Activated CD4-positive, alpha-beta T cell treated with anti-CD3 and anti-CD28 coated beads, Interleukin-2, amount 10 ng/mL, durations not matched to agents 7 days and 5 days (primary cell): ENCODE measurements at regions not wholly inside any gene's neighbourhood (a gene's known extent, or its start where the extent isn't known, plus 50 kb on each side); places are given as distances from the start of the nearest gene placed in this dataset.

Experiments used
- CTCF ChIA-PET: fragments of 350-600 bp; sonication (Branson Sonifier 250); formaldehyde crosslinking; loops from one replicate; lab custom pipeline; 2021; ENCODE audit warnings: antibody characterized with exemption; lab: Charles Lee
- POLR2A ChIA-PET: fragments of 350-600 bp; sonication (Branson Sonifier 250); formaldehyde crosslinking; loops from one replicate; lab custom pipeline; 2021; ENCODE audit warnings: antibody characterized with exemption; lab: Charles Lee
- DNase-seq: peaks from one replicate; pipeline ENCODE4 v3.0.0-alpha.2; 2020
- H3K27ac Mint-ChIP-seq: one replicate; pipeline ENCODE4 v1.8.0; 2021; ENCODE audit warnings: mild to moderate bottlenecking, moderate library complexity, mixed read lengths
- H3K27me3 Mint-ChIP-seq: one replicate; pipeline ENCODE4 v1.8.0; 2021; ENCODE audit warnings: mixed read lengths
- H3K36me3 Mint-ChIP-seq: one replicate; pipeline ENCODE4 v1.8.0; 2021; ENCODE audit warnings: low read depth, mixed read lengths
- H3K4me1 Mint-ChIP-seq: one replicate; pipeline ENCODE4 v1.8.0; 2021; ENCODE audit warnings: mixed read lengths
- H3K4me3 Mint-ChIP-seq: one replicate; pipeline ENCODE4 v1.8.0; 2021; ENCODE audit warnings: mild to moderate bottlenecking, moderate library complexity, mixed read lengths
- H3K9me3 Mint-ChIP-seq: one replicate; pipeline ENCODE4 v1.8.0; 2021; ENCODE audit warnings: mixed read lengths

DNA sequence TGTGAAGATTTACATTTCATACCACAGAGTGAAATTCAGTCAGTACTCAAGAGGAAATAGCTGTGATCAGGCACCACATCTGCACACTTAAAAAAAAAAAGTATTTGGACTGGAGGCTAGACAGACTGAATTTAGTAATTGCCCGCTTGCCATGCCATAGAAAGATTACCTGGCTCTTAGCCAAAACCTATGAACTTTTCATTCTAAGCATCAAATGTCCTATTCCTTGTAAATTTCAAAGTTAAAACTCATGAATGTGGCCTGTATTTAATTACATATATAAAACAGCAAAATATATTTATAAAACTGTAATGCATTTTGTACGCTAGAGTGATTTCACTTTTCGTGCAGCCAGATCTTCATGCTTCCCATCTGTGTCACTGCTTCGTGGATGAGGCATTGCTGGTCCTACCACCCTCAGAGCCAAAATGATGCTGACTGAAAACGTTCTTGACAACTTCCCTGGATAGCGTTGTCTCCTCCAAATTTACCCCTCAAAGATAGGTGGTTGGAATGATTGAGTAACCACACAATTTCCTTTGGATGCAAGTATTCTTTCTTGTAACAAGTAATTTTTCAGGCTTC lies 447.9 kb upstream of the SGCD start:
- no peak overlapping the region for H3K4me3 Mint-ChIP-seq
- ChIA-PET POLR2A (no interaction called here), CTCF (no interaction called here)
- no peaks in the 10 kb centered on the region for H3K4me1 Mint-ChIP-seq
- no peaks in the 10 kb centered on the region for H3K36me3 Mint-ChIP-seq
- no peaks in the 10 kb centered on the region for H3K9me3 Mint-ChIP-seq
- no peak for DNase-seq
- no peaks in the 10 kb centered on the region for H3K27me3 Mint-ChIP-seq
- H3K27ac Mint-ChIP-seq = no peak overlapping the region

DNA sequence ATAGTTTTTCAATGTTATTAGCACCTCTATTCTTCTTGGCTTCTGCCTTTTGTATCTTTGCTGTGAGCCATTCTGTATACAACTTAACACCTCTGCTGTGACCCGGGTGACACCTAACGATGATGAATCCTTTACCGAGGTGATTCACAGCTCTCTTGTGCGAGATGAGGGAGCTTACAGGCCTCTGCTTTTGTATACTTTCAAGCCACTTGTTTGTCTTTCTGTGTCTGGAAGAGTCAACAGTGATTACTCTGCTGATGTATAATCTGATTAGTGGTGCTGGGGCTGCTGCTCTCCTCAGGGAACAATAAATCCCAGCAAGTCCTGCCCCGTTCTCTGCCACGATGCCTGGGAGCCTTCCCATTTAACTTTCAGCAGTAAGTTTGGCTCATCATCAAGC lies 442.9 kb upstream of the SGCD start:
- Mint-ChIP-seq H3K4me3 (no peak overlapping the region), H3K27me3 (no peaks in the 10 kb centered on the region), H3K36me3 (no peaks in the 10 kb centered on the region), H3K9me3 (no peaks in the 10 kb centered on the region), H3K27ac (no peak overlapping the region), H3K4me1 (no peaks in the 10 kb centered on the region)
- ChIA-PET POLR2A (no interaction called here), CTCF (no interaction called here)
- no peak for DNase-seq

GRCh38 chr5:155885199-155885598 lies 441.8 kb upstream of the SGCD start:
- Mint-ChIP-seq H3K27ac (no peak overlapping the region), H3K9me3 (no peaks in the 10 kb centered on the region), H3K36me3 (no peaks in the 10 kb centered on the region), H3K27me3 (no peaks in the 10 kb centered on the region), H3K4me1 (no peaks in the 10 kb centered on the region), H3K4me3 (no peak overlapping the region)
- no peak for DNase-seq
- ChIA-PET POLR2A (no interaction called here), CTCF (no interaction called here)

DNA sequence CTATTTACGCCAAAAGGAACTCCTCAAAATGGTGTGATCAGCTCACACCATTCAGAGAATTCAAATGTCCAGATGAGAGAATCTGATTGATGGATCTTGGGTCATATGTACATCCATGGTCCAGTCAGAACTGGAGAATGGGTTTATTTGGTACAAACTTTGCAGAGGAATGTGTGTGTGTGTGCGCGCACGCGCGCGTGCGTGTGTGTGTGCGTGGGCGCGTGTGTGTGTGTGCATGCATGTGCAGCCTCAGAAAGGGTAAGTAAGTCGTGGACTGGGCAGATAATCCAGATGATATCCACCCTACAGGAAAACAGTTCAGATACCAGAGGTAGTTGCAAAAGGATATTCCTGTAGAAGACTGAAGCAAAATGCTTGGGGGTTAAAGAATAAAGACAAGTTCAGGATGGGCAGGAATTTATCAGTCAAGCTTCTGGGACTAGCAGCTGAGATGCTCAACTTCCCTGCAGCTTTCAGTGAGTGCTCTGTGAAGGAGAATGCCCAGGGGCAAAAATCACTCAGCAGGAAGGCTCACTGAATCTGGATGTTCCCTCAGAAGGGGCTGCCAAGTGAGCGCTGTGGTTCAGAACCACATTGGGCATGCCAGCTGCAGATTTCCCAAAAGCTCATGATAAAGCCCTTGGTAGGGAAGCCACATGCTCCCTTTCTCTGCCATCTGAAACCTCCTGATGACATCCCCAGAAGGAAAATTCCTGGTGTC lies 440.5 kb upstream of the SGCD start:
- no peak overlapping the region for H3K27ac Mint-ChIP-seq
- H3K4me3 Mint-ChIP-seq = no peak overlapping the region
- CTCF ChIA-PET = no interaction called here
- H3K4me1 Mint-ChIP-seq = no peaks in the 10 kb centered on the region
- no peaks in the 10 kb centered on the region for H3K27me3 Mint-ChIP-seq
- DNase-seq = no peak
- POLR2A ChIA-PET = no interaction called here
- H3K36me3 Mint-ChIP-seq = no peaks in the 10 kb centered on the region
- H3K9me3 Mint-ChIP-seq = no peaks in the 10 kb centered on the region

DNA sequence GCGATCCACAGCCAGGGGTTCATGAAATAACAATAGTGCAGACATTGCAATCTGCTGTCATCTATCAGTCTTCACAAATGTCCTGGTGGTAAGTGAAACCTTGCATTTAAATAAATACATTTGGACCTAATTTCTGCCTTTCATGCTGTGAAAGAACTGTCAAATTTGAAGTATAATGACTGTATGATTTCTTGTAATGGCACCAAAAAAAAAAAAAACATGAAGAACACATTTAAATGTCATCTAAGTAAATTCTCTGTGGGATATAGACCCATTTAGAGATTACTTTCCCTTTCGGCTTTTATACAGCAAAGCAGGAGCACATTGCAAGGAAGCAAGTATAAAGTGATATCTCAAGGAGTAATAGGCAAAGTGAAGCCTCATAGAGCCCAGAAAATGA lies 431.5 kb upstream of the SGCD start:
- no peaks in the 10 kb centered on the region for H3K4me1 Mint-ChIP-seq
- H3K27me3 Mint-ChIP-seq = peaks cover 2% of the 10 kb centered on the region
- H3K36me3 Mint-ChIP-seq = no peaks in the 10 kb centered on the region
- no peak overlapping the region for H3K27ac Mint-ChIP-seq
- DNase-seq = no peak
- ChIA-PET POLR2A (no interaction called here), CTCF (no interaction called here)
- no peaks in the 10 kb centered on the region for H3K9me3 Mint-ChIP-seq
- H3K4me3 Mint-ChIP-seq = no peak overlapping the region

DNA sequence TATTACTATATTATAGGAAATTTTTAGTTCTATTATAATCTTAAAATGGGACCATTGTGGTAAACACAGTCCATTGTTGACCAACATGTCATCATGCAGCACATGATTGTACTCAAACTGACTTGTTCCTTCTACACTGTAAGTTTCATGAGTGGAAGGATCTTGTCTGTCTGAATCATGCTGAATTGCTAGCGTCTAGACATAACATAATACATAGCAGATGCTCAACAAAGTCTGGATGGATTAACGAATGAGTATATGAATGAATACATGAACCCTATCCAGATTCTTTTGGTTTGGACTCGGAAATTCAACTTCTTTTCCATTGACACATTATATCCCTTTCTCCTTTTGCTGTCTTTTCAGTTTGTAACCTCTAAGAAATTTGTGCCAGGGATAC lies 429.2 kb upstream of the SGCD start:
- CTCF ChIA-PET = no interaction called here
- Mint-ChIP-seq H3K27me3 (peaks cover 2% of the 10 kb centered on the region), H3K4me3 (no peak overlapping the region), H3K36me3 (no peaks in the 10 kb centered on the region), H3K27ac (no peak overlapping the region), H3K4me1 (no peaks in the 10 kb centered on the region), H3K9me3 (no peaks in the 10 kb centered on the region)
- no peak for DNase-seq
- POLR2A ChIA-PET = no interaction called here

- no peak for DNase-seq
- POLR2A ChIA-PET = no interaction called here
- H3K4me3 Mint-ChIP-seq = no peak overlapping the region
- no peaks in the 10 kb centered on the region for H3K36me3 Mint-ChIP-seq
- no peak overlapping the region for H3K27ac Mint-ChIP-seq
- H3K9me3 Mint-ChIP-seq = no peaks in the 10 kb centered on the region
- CTCF ChIA-PET = no interaction called here
- peaks cover 4% of the 10 kb centered on the region for H3K27me3 Mint-ChIP-seq
- no peaks in the 10 kb centered on the region for H3K4me1 Mint-ChIP-seq
Observed at GRCh38 chr5:155898284-155898683, 428.7 kb upstream of the SGCD start.

DNA sequence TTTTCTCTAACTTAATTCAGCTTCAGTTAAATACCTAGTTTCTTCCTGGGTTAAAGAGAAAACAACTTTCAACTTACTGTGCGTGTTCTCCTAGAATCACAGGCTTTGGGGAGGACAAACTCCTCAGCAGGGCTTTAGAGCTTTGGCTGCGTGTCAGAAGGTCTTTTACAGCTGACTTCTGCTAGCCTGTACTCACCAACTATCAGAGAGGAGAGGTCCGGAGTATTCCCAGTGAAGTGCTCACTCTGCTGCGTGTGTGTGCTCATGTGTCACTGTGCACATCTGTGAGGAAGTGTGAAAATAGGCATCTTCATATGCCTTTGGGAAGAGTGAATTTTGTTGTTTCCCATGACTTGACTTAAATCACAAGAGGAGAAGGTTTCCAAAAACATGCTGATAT lies 423.2 kb upstream of the SGCD start:
- CTCF ChIA-PET = no interaction called here
- POLR2A ChIA-PET = no interaction called here
- H3K27ac Mint-ChIP-seq = no peak overlapping the region
- H3K27me3 Mint-ChIP-seq = peaks cover 4% of the 10 kb centered on the region
- no peak overlapping the region for H3K4me3 Mint-ChIP-seq
- H3K36me3 Mint-ChIP-seq = no peaks in the 10 kb centered on the region
- H3K9me3 Mint-ChIP-seq = no peaks in the 10 kb centered on the region
- no peaks in the 10 kb centered on the region for H3K4me1 Mint-ChIP-seq
- no peak for DNase-seq

- no peak overlapping the region for H3K27ac Mint-ChIP-seq
- ChIA-PET POLR2A (no interaction called here), CTCF (no interaction called here)
- peaks cover 2% of the 10 kb centered on the region for H3K27me3 Mint-ChIP-seq
- no peaks in the 10 kb centered on the region for H3K4me1 Mint-ChIP-seq
- no peaks in the 10 kb centered on the region for H3K9me3 Mint-ChIP-seq
- no peak overlapping the region for H3K4me3 Mint-ChIP-seq
- no peaks in the 10 kb centered on the region for H3K36me3 Mint-ChIP-seq
- no peak for DNase-seq
Observed at GRCh38 chr5:155905364-155905763, 421.6 kb upstream of the SGCD start.

DNA sequence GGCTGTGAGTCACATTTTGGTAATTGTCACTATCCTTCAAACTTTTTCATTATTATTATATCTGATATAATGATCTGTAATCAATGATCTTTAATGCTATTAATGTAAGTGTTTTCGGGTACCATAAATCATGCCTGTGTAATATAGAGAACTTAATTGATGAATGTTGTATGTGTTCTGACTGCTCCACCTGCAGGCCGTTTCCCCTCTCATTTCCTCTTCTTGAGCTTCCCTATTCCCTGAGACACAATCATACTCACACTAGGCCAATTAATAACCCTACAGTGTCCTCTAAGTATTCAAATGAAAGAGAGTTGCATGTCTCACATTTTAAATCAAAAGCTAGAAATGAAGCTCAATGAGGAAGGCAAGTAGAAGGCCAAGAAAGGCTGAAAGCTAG lies 420.9 kb upstream of the SGCD start:
- CTCF ChIA-PET = no interaction called here
- Mint-ChIP-seq H3K4me1 (no peaks in the 10 kb centered on the region), H3K36me3 (no peaks in the 10 kb centered on the region), H3K27me3 (peaks cover 2% of the 10 kb centered on the region), H3K4me3 (no peak overlapping the region), H3K27ac (no peak overlapping the region), H3K9me3 (no peaks in the 10 kb centered on the region)
- no peak for DNase-seq
- POLR2A ChIA-PET = no interaction called here

- Mint-ChIP-seq H3K27ac (no peak overlapping the region), H3K27me3 (no peaks in the 10 kb centered on the region), H3K36me3 (no peaks in the 10 kb centered on the region), H3K9me3 (no peaks in the 10 kb centered on the region), H3K4me1 (no peaks in the 10 kb centered on the region), H3K4me3 (no peak overlapping the region)
- no peak for DNase-seq
- POLR2A ChIA-PET = no interaction called here
- CTCF ChIA-PET = no interaction called here
Observed at GRCh38 chr5:155908543-155908942, 418.4 kb upstream of the SGCD start.

GRCh38 chr5:155912291-155912690 lies 414.7 kb upstream of the SGCD start:
- Mint-ChIP-seq H3K4me3 (no peak overlapping the region), H3K36me3 (no peaks in the 10 kb centered on the region), H3K9me3 (no peaks in the 10 kb centered on the region), H3K4me1 (no peaks in the 10 kb centered on the region), H3K27ac (no peak overlapping the region), H3K27me3 (no peaks in the 10 kb centered on the region)
- POLR2A ChIA-PET = no interaction called here
- CTCF ChIA-PET = no interaction called here
- no peak for DNase-seq

GRCh38 chr5:155914766-155915165 lies 412.2 kb upstream of the SGCD start:
- no peak for DNase-seq
- CTCF ChIA-PET = no interaction called here
- no peak overlapping the region for H3K4me3 Mint-ChIP-seq
- POLR2A ChIA-PET = no interaction called here
- no peaks in the 10 kb centered on the region for H3K27me3 Mint-ChIP-seq
- no peaks in the 10 kb centered on the region for H3K9me3 Mint-ChIP-seq
- H3K4me1 Mint-ChIP-seq = no peaks in the 10 kb centered on the region
- H3K27ac Mint-ChIP-seq = no peak overlapping the region
- H3K36me3 Mint-ChIP-seq = no peaks in the 10 kb centered on the region

DNA sequence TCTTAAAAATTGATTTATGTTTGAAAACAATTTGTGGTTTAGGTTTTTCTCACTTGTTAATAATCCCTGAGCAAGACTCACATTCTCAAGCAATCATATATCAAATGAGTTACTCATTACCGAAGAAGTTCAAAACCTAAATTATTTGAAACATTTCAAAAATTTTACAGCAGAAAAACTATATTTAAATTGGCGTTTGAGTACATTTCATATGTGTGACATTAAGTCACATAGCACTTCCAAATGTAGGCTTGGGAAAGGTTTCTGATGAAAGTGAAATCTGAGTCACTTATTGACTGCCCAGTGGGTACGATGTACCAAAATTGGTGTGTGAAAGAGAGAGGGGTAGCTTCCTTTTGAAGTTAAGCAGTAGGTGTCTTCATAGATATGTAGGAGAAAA lies 411.4 kb upstream of the SGCD start:
- Mint-ChIP-seq H3K27ac (no peak overlapping the region), H3K27me3 (no peaks in the 10 kb centered on the region), H3K4me3 (no peak overlapping the region), H3K4me1 (no peaks in the 10 kb centered on the region), H3K9me3 (no peaks in the 10 kb centered on the region), H3K36me3 (no peaks in the 10 kb centered on the region)
- ChIA-PET POLR2A (no interaction called here), CTCF (no interaction called here)
- no peak for DNase-seq
